Panc1 (cell line): ENCODE measurements at regions not wholly inside any gene's neighbourhood (a gene's known extent, or its start where the extent isn't known, plus 50 kb on each side); places are given as distances from the start of the nearest gene placed in this dataset.

Experiments
- ATAC-seq: fragments of 200-7000 bp; cut with Tn5 transposase; 2 replicates; pipeline ENCODE4 v1.9.1; 2020; ENCODE audit warnings: mild to moderate bottlenecking, moderate library complexity
- BruUV-seq: library from RNA; stranded (reverse); fragments of 400-500 nt; replicated peaks from 2 replicates; lab custom pipeline; 2021; lab: Mats Ljungman, UMichigan
- CTCF ChIA-PET: fragments of 300-600 bp; sonication (Branson Sonifier 250); formaldehyde crosslinking; loops from one replicate; lab custom pipeline; 2022; ENCODE audit warnings: antibody characterized with exemption; lab: Charles Lee
- POLR2A ChIA-PET: fragments of 300-600 bp; sonication (Branson Sonifier 250); formaldehyde crosslinking; loops from one replicate; lab custom pipeline; 2022; ENCODE audit warnings: antibody characterized with exemption; lab: Charles Lee
- DNase-seq: peaks from one replicate; pipeline ENCODE4 v3.0.0-alpha.2; 2010; ENCODE audit warnings: low read depth, low spot score
- H3K27ac ChIP-seq: 2 replicates; pipeline ENCODE4 v1.5.1; 2011; ENCODE audit warnings: mild to moderate bottlenecking, low read length, inconsistent platforms
- H3K27me3 ChIP-seq: fragments of 200-500 bp; sonication (Bioruptor generic); 2 replicates; pipeline ENCODE4 v1.6.0; 2014; ENCODE audit warnings: low read length, inconsistent platforms; ENCODE audit not compliant: control insufficient read depth, insufficient read depth
- H3K36me3 ChIP-seq: fragments of 200-500 bp; sonication (Bioruptor generic); 2 replicates; pipeline ENCODE4 v1.5.1; 2014; ENCODE audit warnings: inconsistent platforms, mild to moderate bottlenecking, low read length, moderate library complexity; ENCODE audit not compliant: control insufficient read depth, insufficient read depth
- H3K4me1 ChIP-seq: 2 replicates; pipeline ENCODE4 v1.5.1; 2011; ENCODE audit warnings: inconsistent platforms, mild to moderate bottlenecking, low read length, moderate library complexity; ENCODE audit not compliant: control insufficient read depth, insufficient read depth
- H3K4me3 ChIP-seq, 2 experiments: 2 replicates each; pipeline ENCODE4 v1.5.1; 2011 to 2012; ENCODE audit warnings: low read depth in 2 of 2, low read length in 2 of 2, mild to moderate bottlenecking in 2 of 2, inconsistent platforms in 1 of 2, moderate library complexity in 1 of 2
- H3K9me3 ChIP-seq: fragments of 200-500 bp; sonication (Bioruptor generic); 2 replicates; pipeline ENCODE4 v1.5.1; 2014; ENCODE audit warnings: low read depth, mild to moderate bottlenecking, inconsistent platforms, low read length, moderate library complexity; ENCODE audit not compliant: control insufficient read depth, insufficient read depth
- CTCF ChIP-seq: fragments of 450-650 bp; IDR thresholded peaks from 2 replicates; pipeline ENCODE4 v1.5.1; 2017; ENCODE audit warnings: mild to moderate bottlenecking
- POLR2AphosphoS5 ChIP-seq: IDR thresholded peaks from 2 replicates; pipeline ENCODE4 v1.6.1; 2012; ENCODE audit warnings: mild to moderate bottlenecking, low read depth, low read length, moderate library complexity
- REST ChIP-seq, 2 experiments: IDR thresholded peaks; 2 replicates each; pipeline ENCODE4 v1.6.1; 2011 to 2012; ENCODE audit warnings: low read depth in 2 of 2, control low read depth in 1 of 2, low read length in 1 of 2, mild to moderate bottlenecking in 1 of 2, moderate library complexity in 1 of 2; ENCODE audit not compliant: insufficient read depth in 1 of 2
- SIN3A ChIP-seq: IDR thresholded peaks from 2 replicates; pipeline ENCODE4 v1.6.1; 2012; ENCODE audit warnings: low read depth, mild to moderate bottlenecking, low read length, moderate library complexity, borderline replicate concordance; ENCODE audit not compliant: insufficient read depth
- TCF7L2 ChIP-seq: IDR thresholded peaks from 2 replicates; pipeline ENCODE4 v1.6.1; 2011; ENCODE audit warnings: mild to moderate bottlenecking, low read depth, low read length, inconsistent platforms
- in situ Hi-C: cut with HindIII; loops from 2 replicates; pipeline ENCODE4 v1.10.0; 2016; ENCODE audit warnings: low sequenced_read_pairs, low pct_unique_long_range_greater_than_20kb
- intact Hi-C: fragments of 100-400 bp; cut with micrococcal nuclease; formaldehyde crosslinking; loops from one replicate; pipeline ENCODE4 v1.10.0; 2022; ENCODE audit not compliant: unreplicated experiment

- Histone ChIP-seq H3K9me3 (no peaks in the 10 kb centered on the region), H3K27ac (no peak overlapping the region), H3K4me3 (no peak overlapping the region), H3K27me3 (no peaks in the 10 kb centered on the region), H3K4me1 (no peaks in the 10 kb centered on the region), H3K36me3 (no peaks in the 10 kb centered on the region)
- intact Hi-C loops (no loop called here), in situ Hi-C loops (no loop called here)
- DNase-seq: no peak
- ChIA-PET POLR2A (no interaction called here), CTCF (no interaction called here)
- no peak for TF ChIP-seq POLR2AphosphoS5
- no peak for TF ChIP-seq CTCF
- TF ChIP-seq SIN3A: no peak
- TF ChIP-seq REST (IDR thresholded peaks at IDR 0.05; ENCODE audit: insufficient read depth in 1 of 2, low read depth in 2 of 2, low read length in 1 of 2): no peak
- no peak for TF ChIP-seq TCF7L2
- no peak for ATAC-seq
- no TSS peak for BruUV-seq
These were observed 450.9 kb upstream of the HS6ST1 start for GRCh38 chr2:128769457-128770142.

- ChIA-PET POLR2A (no interaction called here), CTCF (no interaction called here)
- in situ Hi-C loops (no loop called here), intact Hi-C loops (no loop called here)
- TF ChIP-seq POLR2AphosphoS5: no peak
- no peak for TF ChIP-seq SIN3A
- TF ChIP-seq TCF7L2: no peak
- no peak for TF ChIP-seq REST (IDR thresholded peaks at IDR 0.05; ENCODE audit: insufficient read depth in 1 of 2, low read depth in 2 of 2, low read length in 1 of 2)
- no peak for TF ChIP-seq CTCF
- H3K27ac ChIP-seq: no peak overlapping the region
- DNase-seq (no peak), ATAC-seq (no peak)
- H3K27me3 ChIP-seq: no peaks in the 10 kb centered on the region
- BruUV-seq: no TSS peak
- no peaks in the 10 kb centered on the region for H3K4me1 ChIP-seq
- H3K9me3 ChIP-seq: no peaks in the 10 kb centered on the region
- no peak overlapping the region for H3K4me3 ChIP-seq
- no peaks in the 10 kb centered on the region for H3K36me3 ChIP-seq
These were observed 451.7 kb upstream of the HS6ST1 start for GRCh38 chr2:128770143-128771085.
